ENCODE measurements at regions not wholly inside any gene's neighbourhood (a gene's known extent, or its start where the extent isn't known, plus 50 kb on each side); places are given as distances from the start of the nearest gene placed in this dataset.

- WGBS, 2 donors, result 78 to 81% methylated on average over 3 of the region's 3 CpGs
- no peaks in the 10 kb centered on the region for H3K4me1 ChIP-seq
- no peaks in the 10 kb centered on the region for H3K36me3 ChIP-seq
- H3K27ac ChIP-seq, result no peak overlapping the region
- ATAC-seq (ENCODE audit: low FRiP score in 2 of 2), result no peak
- H3K9me3 ChIP-seq, result no peaks in the 10 kb centered on the region
- H3K27me3 ChIP-seq, result no peaks in the 10 kb centered on the region
- TF ChIP-seq POLR2AphosphoS5 (IDR thresholded peaks at IDR 0.05), result no peak
- no peak for TF ChIP-seq EP300 (IDR thresholded peaks at IDR 0.05)
- TF ChIP-seq POLR2A (IDR thresholded peaks at IDR 0.05), result no peak
- TF ChIP-seq CTCF (IDR thresholded peaks at IDR 0.05), result no peak
- no peak for DNase-seq
- H3K4me3 ChIP-seq, result no peak overlapping the region
These were observed 77.9 kb upstream of the ID4 start for GRCh38 chr6:19759117-19759880.

- Histone ChIP-seq H3K36me3 (no peaks in the 10 kb centered on the region), H3K4me3 (no peak overlapping the region), H3K27ac (no peak overlapping the region), H3K4me1 (no peaks in the 10 kb centered on the region), H3K9me3 (no peaks in the 10 kb centered on the region), H3K27me3 (no peaks in the 10 kb centered on the region)
- no peak for TF ChIP-seq POLR2AphosphoS5 (IDR thresholded peaks at IDR 0.05)
- no peak for TF ChIP-seq POLR2A (IDR thresholded peaks at IDR 0.05)
- TF ChIP-seq CTCF (IDR thresholded peaks at IDR 0.05), result no peak
- no peak for TF ChIP-seq EP300 (IDR thresholded peaks at IDR 0.05)
- WGBS, 2 donors, result 70 to 86% methylated on average over 1 of the region's 1 CpG
- DNase-seq, result no peak
- ATAC-seq (ENCODE audit: low FRiP score in 2 of 2), result no peak
These were observed 76.0 kb upstream of the ID4 start for GRCh38 chr6:19761121-19761520.

GRCh38 chr6:19771753-19772336, 65.3 kb upstream of the ID4 start:
- no peak overlapping the region for H3K27ac ChIP-seq
- no peak overlapping the region for H3K4me3 ChIP-seq
- no peaks in the 10 kb centered on the region for H3K4me1 ChIP-seq
- no peak for TF ChIP-seq CTCF (IDR thresholded peaks at IDR 0.05)
- no peak for TF ChIP-seq EP300 (IDR thresholded peaks at IDR 0.05)
- no peak for TF ChIP-seq POLR2A (IDR thresholded peaks at IDR 0.05)
- no peak for TF ChIP-seq POLR2AphosphoS5 (IDR thresholded peaks at IDR 0.05)
- ATAC-seq (ENCODE audit: low FRiP score in 2 of 2) (no peak), DNase-seq (no peak)
- no peaks in the 10 kb centered on the region for H3K27me3 ChIP-seq
- H3K9me3 ChIP-seq, result no peaks in the 10 kb centered on the region
- 75 to 78% methylated on average over 5 of the region's 5 CpGs for WGBS, 2 donors
- no peaks in the 10 kb centered on the region for H3K36me3 ChIP-seq

- Histone ChIP-seq H3K36me3 (no peaks in the 10 kb centered on the region), H3K27ac (no peak overlapping the region), H3K27me3 (no peaks in the 10 kb centered on the region), H3K9me3 (no peaks in the 10 kb centered on the region), H3K4me1 (no peaks in the 10 kb centered on the region), H3K4me3 (no peak overlapping the region)
- ATAC-seq (ENCODE audit: low FRiP score in 2 of 2) (no peak), DNase-seq (no peak)
- TF ChIP-seq POLR2A (IDR thresholded peaks at IDR 0.05), result no peak
- TF ChIP-seq EP300 (IDR thresholded peaks at IDR 0.05), result no peak
- no peak for TF ChIP-seq POLR2AphosphoS5 (IDR thresholded peaks at IDR 0.05)
- TF ChIP-seq CTCF (IDR thresholded peaks at IDR 0.05), result no peak
These were observed 64.3 kb upstream of the ID4 start for GRCh38 chr6:19772891-19773290.

- DNase-seq, result no peak
- Histone ChIP-seq H3K4me1 (peaks cover 0 to 4% (median 0%) of the 10 kb centered on the region in 4 donors), H3K4me3 (no peak overlapping the region), H3K9me3 (no peaks in the 10 kb centered on the region), H3K27ac (no peak overlapping the region), H3K27me3 (no peaks in the 10 kb centered on the region), H3K36me3 (no peaks in the 10 kb centered on the region)
- TF ChIP-seq EP300 (IDR thresholded peaks at IDR 0.05), result no peak
- TF ChIP-seq POLR2AphosphoS5 (IDR thresholded peaks at IDR 0.05), result no peak
- TF ChIP-seq CTCF (IDR thresholded peaks at IDR 0.05), result no peak
- no peak for TF ChIP-seq POLR2A (IDR thresholded peaks at IDR 0.05)
- no peak for ATAC-seq (ENCODE audit: low FRiP score in 2 of 2)
- 77 to 83% methylated on average over 4 of the region's 4 CpGs for WGBS, 2 donors
These were observed 55.9 kb upstream of the ID4 start for GRCh38 chr6:19781269-19781668.

Measured in upper lobe of left lung (tissue), 6 donors.